Suprapubic skin (tissue), 4 donors: ENCODE measurements at regions not wholly inside any gene's neighbourhood (a gene's known extent, or its start where the extent isn't known, plus 50 kb on each side); places are given as distances from the start of the nearest gene placed in this dataset.

Experiments used
- CTCF ChIP-seq, 2 donors: fragments of 200-600 bp in 1 of 2; fragments of 450-650 bp in 1 of 2; sonication (generic) in 1 of 2; IDR thresholded peaks; one replicate each; pipeline ENCODE4 v1.5.1; 2016 to 2019; ENCODE audit warnings: antibody characterized with exemption in 2 of 2, mild to moderate bottlenecking in 1 of 2, moderate library complexity in 1 of 2
- POLR2A ChIP-seq, 2 donors: fragments of 450-650 bp; IDR thresholded peaks; one replicate each; pipeline ENCODE4 v1.6.1; 2017; ENCODE audit warnings: antibody characterized with exemption in 2 of 2, mild to moderate bottlenecking in 2 of 2, moderate library complexity in 2 of 2
- POLR2AphosphoS5 ChIP-seq, 3 donors: sonication (generic); formaldehyde crosslinking; IDR thresholded peaks; one replicate each; pipeline ENCODE4 v1.6.1; 2017; ENCODE audit warnings: antibody characterized with exemption in 3 of 3

- TF ChIP-seq CTCF (IDR thresholded peaks at IDR 0.05) (no peak), POLR2AphosphoS5 (IDR thresholded peaks at IDR 0.05) (no peak), POLR2A (IDR thresholded peaks at IDR 0.05) (no peak)
These were observed 718.9 kb downstream of the ARAP2 start for GRCh38 chr4:35525192-35525978.
